ENCODE measurements at regions not wholly inside any gene's neighbourhood (a gene's known extent, or its start where the extent isn't known, plus 50 kb on each side); places are given as distances from the start of the nearest gene placed in this dataset.

DNA sequence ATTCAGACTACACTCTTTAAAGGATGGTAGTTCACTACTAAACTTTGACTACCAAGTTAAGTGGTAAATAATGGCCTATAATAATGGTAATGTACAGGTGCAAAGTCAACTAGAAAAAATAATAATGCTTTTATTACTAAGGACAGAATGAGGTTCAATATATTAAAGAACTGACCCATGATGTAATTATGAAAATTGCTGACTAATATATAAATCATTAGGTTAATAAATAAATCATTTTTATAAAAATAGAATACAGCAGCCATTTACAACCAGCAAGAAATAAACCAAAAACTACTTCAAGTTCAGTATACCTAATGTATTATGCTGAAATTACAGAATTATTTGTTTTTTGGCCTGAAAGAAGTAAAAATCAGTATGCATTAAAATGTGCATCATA, 577.2 kb downstream of the PPARGC1A start:
- intact Hi-C loops (cut with micrococcal nuclease) = no loop called here
- no peak for DNase-seq
- no peak for ATAC-seq

DNA sequence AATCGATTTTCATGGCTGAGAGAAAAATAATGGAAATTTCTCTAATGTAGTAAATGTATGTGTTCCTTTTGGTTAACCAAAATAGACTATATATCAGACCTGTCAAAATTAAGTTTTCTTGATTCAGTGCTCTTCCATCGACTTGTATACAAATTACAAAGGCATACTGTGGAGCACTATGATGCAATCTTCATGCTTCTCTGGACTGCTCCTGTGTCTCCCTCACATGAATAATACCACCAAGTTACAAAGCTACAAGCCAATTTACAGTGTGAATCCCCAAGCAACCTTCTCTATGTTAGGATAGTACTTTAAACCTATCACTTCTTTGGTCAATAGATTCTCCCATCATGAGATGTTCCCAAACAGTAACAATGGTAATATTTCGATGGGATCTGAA, 577.9 kb downstream of the PPARGC1A start:
- no peak for ATAC-seq

DNA sequence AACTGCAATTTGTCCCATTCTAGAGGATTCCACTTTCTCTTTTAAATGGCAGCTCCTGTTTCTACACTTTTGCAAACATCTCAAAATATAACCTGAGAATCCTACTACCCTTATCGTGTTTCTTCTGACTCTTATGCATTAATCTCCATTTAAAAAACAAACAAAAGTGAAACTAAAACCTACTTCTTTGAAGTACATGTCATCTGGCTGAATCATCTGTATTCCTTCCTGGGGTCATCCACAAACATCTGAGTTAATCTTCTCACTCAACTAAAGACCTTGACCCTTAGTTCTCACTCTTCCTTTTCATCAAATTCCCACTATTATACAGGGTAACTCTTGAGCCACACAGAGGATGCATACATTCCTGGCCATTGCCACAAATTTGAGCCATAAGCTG, 584.8 kb downstream of the PPARGC1A start:
- DNase-seq (no peak), ATAC-seq (no peak)
- intact Hi-C loops (cut with micrococcal nuclease) = no loop called here

More for the DNA sequence above, 577.9 kb downstream of the PPARGC1A start:
- intact Hi-C loops (cut with micrococcal nuclease) = no loop called here
- DNase-seq = no peak

DNA sequence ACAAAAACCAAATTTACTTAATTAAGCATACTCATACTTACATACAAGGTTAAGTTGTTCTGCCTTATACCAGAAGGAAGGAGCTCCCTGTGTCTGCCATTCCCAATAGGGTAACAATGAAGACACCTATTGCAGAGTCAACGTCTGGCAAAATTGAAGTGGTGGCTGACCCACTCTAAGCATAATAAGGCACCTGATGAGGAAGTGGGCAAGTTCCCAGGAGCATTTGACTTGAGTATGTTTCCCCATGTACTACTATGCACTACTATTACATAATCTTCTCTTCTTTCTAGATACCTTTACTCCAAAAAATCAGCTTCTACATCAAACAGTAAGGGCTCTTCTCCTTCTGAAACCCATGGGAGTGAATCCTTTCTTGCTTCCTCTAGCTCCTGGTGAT, 591.5 kb downstream of the PPARGC1A start:
- intact Hi-C loops (cut with micrococcal nuclease) = no loop called here
- DNase-seq (no peak), ATAC-seq (no peak)

DNA sequence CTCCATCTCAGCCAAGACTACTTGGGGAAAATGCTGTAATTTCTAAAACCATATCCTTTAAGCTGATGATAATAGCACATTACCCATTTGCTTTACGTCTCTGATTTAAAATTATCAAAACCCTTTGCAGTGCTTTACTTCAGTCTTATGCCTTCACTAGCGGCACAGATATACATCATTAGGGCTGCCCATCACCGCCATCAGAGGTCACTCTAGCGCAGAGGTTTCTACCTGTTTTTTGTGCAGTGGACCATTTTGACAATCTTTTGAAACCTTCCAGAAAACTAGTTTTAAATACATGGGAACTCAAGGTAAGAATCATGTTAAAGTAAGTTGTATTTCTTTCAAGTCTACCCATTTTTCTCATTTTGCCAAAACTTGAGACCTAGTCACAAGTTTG, 592.5 kb downstream of the PPARGC1A start:
- ATAC-seq = no peak
- intact Hi-C loops (cut with micrococcal nuclease) = no loop called here
- DNase-seq = no peak

DNA sequence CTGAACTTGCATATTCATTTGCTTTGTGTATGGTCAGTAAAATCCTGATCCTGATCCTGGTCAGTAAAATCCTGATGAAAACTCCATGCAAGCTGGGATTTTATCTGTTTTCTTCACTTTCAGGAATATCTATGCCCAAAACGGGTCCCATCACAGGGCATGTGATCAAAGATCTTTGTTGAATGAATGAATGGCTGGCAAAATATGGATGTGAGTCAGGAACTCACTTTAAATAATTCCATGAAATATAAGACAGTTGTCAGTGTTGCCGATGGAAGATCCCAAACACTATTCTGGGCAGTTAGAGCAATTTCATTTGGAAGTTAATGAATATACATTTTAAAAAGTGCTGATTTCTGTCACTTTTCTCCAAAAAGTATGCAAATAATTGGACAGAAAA, 598.4 kb downstream of the GBA3 start:
- ATAC-seq (no peak), DNase-seq (no peak)
- intact Hi-C loops (cut with micrococcal nuclease) = no loop called here

DNA sequence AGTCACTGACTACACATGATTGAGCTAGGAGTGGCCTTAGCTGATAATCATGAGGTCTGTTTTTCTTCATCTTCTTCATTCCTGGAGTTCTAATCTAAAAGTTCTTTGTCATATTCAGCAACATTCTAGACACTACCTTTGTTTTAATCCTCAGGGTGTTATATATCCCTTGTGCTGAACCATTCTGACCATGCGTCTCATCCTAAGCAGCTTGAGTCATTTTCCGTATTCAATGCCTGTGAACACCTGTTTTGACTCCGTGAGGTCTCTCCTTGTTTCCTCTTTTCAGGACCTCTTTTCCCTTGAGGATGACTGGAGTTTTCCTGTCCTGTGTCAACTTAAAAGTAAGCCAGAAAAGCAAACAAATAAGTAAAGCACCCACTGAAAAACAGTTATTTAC, 597.9 kb downstream of the GBA3 start:
- ATAC-seq = no peak
- no peak for DNase-seq
- intact Hi-C loops (cut with micrococcal nuclease) = no loop called here

DNA sequence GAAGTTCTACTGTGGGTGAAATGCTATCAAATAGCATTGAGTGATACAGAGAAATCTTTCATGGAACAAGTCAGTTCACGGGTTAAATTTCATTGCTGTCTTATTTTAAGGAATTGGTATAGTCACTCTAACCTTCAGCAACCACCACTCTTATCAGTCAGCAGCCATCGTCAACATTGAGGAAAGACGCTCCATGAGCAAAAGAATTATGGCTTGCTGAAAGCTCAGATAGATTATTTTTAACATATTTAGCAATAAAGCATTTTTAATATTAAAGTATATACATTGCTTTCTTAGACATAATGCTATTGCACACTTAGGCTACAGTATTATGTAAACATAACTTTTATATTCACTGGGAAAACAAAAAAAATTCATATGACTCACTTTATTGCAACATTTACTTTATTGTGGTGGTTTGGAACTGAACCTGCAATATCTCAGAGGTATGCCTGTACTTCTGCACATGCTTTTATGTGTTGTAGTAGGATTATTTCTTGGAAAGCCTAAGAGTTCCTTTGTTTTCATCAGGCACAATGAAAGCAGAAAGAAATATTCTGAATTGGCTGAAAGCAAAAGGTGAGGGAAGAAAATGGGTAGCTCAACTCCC, 586.7 kb downstream of the GBA3 start:
- ATAC-seq (no peak), DNase-seq (no peak)
- intact Hi-C loops (cut with micrococcal nuclease) = no loop called here

DNA sequence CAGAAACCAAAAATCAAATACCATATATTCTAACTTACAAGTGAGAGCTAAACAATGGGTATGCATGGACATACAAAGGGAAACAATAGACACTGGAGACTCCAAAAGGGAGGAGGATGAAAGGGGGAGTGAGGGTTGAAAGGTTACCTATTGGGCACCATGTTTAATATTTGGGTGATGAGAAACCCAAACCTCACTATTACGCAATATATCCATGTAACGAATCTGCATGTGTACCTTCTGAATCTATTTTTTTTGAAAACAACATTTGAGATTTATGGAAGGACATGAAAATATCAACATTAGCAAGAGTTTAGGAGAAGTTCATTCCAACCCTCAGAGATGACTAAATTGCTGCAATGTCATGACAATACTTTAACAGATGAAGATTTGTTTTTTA, 586.1 kb downstream of the GBA3 start:
- no peak for DNase-seq
- no peak for ATAC-seq
- intact Hi-C loops (cut with micrococcal nuclease) = no loop called here

DNA sequence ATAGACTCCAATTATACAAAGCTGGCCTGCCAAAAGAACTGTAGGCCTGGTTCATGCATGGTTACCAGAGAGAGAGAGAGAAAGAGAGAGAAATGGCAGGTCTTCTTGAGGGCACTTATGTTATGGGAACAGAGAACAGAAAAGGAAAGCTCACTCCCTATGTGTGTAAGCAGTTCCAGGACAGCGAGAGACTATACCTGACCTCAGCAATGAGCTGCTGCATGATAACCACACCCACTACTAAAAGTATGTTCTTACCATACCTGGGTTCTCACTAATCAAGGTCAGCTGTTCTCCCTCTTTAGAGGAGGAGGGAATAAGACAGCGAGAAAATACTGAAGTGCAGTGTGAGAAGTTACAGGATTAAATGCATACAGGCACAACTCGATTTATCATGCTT, 583.3 kb downstream of the GBA3 start:
- no peak for DNase-seq
- no peak for ATAC-seq
- intact Hi-C loops (cut with micrococcal nuclease) = no loop called here

DNA sequence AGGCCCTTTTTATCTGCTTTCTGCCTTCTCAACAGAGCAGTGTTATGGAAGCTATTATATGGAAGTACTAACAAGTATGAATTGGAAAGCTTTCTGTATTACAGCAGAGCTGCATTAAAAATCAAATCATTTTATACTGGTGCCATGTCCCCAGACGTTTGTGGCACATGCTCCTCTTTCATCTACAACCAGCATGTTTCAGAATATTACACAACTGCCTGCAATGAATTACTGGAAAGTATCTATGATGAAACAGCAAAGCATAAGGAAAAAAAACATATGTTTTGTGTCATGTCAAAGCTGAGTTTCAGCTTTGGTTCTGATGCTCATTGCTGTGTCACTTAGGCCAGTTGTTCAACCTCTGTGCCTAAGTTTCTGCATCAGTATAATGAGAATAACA, 576.8 kb downstream of the GBA3 start:
- intact Hi-C loops (cut with micrococcal nuclease) = no loop called here
- DNase-seq (no peak), ATAC-seq (no peak)

DNA sequence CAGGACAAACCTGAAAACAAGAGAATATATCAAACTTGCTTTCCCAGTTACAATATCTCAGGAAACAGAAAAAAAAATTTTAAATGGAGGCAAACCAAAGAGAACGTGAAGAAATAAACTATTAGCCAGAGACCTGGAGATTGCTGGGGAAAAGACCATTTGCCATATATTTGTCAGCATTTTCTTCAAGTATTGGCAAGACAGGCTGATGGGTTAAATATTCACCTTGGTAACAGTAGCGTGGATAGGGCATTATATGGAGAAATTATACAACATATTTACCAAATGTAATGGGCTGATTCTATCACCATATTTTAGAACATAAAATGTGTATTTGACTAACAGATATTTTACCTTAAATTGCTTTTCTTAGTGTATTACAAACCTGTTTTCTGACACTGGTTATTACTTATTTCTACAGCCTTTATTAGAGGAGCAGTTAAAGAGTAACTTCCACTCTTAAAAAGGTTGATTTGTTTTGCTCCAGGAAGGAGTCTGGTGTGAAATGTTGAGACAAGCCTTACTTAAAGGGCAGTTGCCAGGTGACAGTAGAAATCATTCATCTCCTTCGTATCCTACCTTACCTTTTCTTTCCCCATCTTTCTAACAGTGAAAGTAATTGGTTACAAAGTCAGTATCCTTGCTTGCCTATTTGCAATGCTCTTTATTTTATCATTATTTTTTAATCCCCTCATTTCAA, 575.5 kb downstream of the GBA3 start:
- intact Hi-C loops (cut with micrococcal nuclease) = no loop called here
- ATAC-seq (no peak), DNase-seq (no peak)

DNA sequence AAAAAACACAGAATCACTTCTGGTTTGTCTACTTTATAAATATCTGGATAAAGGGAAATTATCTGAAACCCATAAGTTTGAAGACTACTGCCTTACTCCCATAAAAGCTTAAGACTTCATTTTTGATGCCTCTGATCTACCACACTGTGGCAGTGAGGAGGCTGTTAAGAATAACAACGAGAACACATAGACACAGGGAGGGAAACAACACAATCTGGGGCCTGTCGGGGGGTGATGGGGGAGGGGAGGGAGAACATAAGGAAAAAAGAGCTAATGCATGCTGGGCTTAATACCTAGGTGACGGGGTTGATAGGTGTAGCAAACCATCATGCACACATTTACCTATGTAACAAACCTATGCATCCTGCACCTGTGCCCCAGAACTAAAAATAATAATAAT, 573.7 kb downstream of the GBA3 start:
- DNase-seq (no peak), ATAC-seq (no peak)
- intact Hi-C loops (cut with micrococcal nuclease) = no loop called here

DNA sequence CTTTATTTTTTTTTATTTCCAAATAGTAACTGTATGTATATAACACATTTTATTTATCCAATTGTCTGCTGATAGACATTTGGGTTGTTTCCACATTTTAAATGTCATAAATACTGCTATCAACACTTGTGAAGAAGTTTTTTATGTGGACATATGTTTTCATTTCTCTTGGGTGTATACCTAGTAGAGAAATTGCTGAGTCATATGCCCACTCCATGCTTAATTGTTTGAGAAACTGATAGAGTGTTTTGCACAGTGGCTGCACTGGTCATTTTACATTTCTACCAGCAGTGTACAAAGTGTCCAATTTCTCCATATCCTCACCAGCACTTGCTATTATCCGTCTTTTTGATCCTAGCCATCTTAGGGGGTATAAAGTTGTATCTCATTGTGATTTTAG, 567.8 kb downstream of the GBA3 start:
- intact Hi-C loops (cut with micrococcal nuclease) = no loop called here
- DNase-seq (no peak), ATAC-seq (no peak)

DNA sequence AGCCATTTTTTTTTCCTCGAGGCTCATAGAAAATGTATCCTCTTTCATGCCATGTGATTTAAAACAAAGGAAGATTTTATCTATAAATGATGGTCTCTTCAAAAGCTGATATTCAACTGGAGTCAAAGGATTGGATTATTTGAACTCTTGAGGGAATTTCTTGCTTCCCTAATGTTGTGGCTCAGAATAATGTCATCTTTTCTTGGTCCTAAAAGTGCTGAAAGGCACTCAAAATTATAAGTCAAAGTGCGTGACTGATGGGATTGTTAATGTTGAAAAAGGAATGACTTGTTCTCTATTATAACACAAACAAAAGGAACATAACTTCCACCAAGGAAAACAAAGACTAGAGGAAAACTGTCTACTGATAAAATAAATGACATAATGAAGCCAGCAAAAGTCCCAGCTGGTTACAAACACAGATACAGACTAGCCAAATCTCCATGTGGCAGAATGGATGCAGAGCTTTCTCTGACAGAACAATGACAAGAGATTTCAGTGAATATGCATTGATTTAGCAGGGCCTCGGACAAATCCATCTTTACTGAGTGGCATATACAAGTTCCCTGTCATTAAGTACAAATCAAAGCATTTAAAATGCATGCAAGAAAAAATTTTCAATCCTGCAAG, 552.6 kb downstream of the GBA3 start:
- ATAC-seq (no peak), DNase-seq (no peak)
- intact Hi-C loops (cut with micrococcal nuclease) = no loop called here

DNA sequence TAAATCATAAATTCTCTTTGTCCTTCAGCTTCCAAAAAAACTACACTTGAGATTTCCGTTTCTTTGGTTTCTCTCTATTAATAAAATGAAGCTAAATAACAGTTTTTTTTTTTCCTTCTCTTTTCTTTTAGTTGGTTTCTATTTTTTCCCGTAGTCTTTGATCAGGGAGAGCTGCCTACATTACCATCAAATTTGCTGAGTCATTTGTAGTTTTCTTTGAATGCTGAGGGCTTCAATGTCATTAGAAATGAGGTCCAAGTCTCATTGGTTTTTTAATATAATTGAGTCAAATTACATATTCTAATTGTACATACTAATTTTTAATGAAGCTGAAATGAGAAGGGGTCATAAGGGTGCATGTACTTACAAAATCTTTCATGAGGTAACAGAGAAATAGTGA, 550.2 kb downstream of the GBA3 start:
- DNase-seq (no peak), ATAC-seq (no peak)
- intact Hi-C loops (cut with micrococcal nuclease) = no loop called here

DNA sequence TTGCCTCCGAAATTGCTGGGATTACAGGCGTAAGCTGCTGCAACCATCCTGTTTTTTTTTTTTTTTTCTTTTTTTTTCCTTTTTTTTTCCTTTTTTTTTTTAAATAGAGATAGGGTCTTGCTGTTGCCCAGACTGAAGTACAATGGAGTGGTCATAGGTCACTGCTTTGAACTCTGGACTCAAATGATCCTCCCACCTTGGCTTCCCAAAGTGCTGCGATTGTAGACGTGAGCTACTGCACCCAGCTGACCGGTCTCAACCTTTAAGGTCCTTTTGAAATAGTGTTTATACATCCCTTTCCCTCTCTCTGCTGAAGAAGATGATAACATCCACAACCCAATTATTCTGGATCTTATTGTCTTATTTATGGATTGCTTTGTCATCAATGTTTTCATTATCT, 548.7 kb downstream of the GBA3 start:
- no peak for DNase-seq
- ATAC-seq = no peak
- intact Hi-C loops (cut with micrococcal nuclease) = no loop called here

DNA sequence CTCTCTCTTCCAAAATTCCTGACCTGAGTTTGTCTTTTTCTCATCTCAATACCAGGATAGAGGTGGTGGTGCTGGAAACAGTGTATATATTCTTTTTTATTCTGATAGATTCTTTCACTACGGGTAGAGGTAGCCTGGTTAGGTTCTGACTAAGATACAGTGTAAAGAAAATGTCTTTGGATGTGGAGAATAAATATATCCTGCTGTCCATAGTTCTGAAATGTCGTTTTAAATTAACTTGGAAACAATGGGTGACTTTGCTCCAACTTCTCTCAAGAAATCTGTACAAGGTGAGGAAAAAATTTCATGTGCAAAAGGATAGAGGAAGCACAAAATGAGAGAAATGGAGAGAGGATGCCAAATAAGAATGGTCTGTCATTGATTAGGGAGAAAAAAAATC, 546.1 kb downstream of the GBA3 start:
- ATAC-seq (no peak), DNase-seq (no peak)
- intact Hi-C loops (cut with micrococcal nuclease) = no loop called here

DNA sequence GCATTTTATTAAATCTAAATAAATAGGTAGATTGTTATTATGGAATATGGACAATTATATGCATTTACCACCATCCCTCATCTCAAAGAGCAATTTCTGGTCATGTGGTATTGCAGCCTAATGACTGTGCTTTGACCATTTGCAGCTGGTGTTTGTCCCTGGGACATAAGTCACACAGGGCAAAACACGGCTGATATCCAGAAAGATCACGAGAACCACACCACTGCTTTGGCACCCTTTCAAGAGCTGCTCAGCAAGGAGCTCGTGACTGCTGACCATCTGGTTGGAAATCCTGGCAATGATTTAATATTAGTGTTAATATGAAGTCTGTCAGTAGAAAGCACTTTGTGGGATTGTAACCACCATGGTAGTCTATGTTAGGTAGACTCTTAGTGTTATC, 545.0 kb downstream of the GBA3 start:
- ATAC-seq (peak; percentile 80), DNase-seq (peak; percentile 30)
- intact Hi-C loops (cut with micrococcal nuclease) = no loop called here

DNA sequence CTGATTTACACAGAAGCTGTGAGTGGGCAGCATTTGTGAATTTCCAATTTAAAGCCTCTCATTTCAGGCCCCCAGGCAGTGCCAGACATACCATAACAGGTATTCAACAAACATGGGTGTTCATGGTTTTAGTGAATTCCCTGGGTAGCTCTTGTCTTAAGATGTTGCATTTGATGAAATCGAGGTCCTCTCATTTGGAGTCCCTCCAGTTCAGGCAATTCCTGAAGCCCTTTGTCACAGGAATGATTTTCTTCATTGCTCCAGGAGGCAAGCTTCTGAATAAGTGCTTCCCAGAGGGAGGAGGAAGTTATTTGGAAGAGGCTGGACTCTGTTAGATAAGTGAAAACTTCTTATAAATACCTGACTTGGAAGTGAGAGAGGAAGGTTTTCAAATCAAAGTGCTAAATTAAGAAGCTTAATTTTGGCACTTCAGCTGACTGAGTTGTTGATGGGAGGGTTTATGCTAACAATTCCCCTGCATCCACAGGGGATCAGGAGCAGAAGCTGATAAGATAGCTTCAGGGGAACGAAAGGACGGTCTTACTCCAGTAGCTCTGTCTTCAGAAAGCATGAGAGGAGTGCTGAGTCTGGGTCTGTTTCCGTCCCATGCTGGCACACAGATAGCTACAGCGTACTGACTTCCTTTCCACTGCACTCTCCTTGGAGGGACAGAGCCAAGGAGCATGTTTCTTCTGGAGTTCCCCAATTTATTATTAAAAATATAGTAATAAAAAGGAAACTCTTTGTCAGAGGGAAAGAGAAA, 543.1 kb downstream of the GBA3 start:
- ATAC-seq (peak; percentile 72), DNase-seq (no peak)
- intact Hi-C loops (cut with micrococcal nuclease) = no loop called here

Measured in left ventricle myocardium superior (tissue), 1 donor.